NCI-H1092 treated with DMSO at 0.1 percent for 48 hours (cell line): ENCODE measurements at regions not wholly inside any gene's neighbourhood (a gene's known extent, or its start where the extent isn't known, plus 50 kb on each side); places are given as distances from the start of the nearest gene placed in this dataset.

Experiments used
- DNase-seq: peaks from one replicate; lab custom pipeline; 2025; lab: John Stamatoyannopoulos, UW

DNA sequence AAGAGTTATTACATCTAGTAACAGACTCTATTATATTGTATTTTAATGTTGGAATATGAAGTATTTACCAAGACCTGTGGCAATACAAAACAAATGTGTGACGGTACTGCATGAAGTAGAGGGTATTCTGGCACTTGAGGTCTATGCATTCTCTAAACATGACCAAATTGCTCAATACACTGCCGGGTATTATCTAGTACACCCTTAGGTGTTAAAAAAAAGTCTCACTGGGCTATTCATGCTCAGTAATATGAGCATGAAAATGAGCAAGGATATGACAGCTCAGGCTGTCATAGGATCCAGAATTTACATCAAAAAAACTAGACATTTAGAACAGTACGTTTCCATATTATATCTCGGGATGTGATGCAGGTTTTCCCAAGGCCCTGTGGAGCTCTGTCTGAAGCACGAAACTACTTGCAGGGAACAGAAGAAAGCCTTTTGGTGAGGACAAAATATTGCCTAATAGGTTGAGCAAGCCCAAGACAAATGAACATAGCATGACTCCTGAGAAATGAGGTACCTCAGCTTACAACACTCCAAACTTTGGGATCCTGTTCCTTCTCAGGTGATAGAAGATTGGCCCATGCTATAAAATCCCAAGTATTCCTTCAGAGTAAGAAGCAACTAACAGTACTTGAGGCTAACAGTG lies 74.1 kb upstream of the MAOA start:
- DNase-seq: no peak

DNA sequence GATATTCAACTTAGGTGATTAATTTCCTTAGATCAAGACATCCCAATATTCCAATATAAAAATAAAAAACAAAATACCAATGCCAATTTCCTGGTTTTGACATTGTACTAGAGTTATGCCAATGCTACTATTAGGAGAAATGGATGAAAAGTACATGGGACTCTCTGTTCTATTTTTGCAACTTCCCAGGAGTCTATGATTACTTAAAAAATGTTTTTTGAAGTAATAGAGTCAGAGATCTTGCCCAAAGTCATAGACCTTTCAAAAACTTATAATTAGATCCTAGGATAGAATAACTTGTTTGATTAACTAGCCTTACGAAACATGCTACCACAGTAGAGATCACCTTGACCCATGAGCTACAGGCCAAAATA lies 73.6 kb upstream of the MAOA start:
- no peak for DNase-seq

- no peak for DNase-seq
Measured at GRCh38 chrX:43585922-43586321, 70.2 kb upstream of the MAOA start.

DNA sequence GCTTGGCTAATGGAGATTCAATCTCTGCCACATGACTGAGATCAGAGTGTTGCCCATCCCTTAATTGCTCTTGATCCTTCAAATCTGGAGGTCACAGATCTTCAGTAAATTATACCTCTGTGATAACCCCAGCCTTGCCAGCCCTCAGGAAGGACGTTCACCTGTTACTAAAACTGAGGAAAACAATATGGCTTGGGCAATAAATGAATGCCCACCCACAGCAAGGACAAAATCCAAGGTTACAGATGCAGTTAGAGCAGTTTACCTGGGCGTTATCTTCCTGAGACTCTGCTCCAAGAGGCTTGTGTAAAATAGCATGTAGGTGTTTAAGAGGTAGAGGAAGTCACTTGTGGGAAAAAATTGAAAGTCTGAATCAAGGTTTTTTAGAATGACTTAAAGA lies 69.3 kb upstream of the MAOA start:
- no peak for DNase-seq

DNA sequence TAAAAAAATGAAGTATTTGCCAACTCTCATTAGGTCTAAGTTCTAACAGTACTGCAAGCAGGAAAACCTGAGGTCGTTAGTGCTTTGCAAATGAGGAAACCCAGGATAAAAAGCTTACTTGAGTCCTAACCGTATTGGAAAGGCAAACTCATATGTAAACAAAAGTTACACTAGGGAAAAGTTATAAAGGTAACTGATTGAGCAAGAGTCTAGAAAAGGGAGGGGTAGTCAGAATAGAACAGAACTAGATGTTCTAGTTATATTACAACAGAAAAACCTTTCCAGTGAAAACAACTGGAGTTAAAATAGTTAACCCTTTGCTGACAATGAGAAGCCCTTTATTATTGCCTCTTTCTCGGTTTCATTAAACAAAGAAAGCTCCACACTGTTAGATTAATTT lies 66.4 kb upstream of the MAOA start:
- DNase-seq: no peak

DNA sequence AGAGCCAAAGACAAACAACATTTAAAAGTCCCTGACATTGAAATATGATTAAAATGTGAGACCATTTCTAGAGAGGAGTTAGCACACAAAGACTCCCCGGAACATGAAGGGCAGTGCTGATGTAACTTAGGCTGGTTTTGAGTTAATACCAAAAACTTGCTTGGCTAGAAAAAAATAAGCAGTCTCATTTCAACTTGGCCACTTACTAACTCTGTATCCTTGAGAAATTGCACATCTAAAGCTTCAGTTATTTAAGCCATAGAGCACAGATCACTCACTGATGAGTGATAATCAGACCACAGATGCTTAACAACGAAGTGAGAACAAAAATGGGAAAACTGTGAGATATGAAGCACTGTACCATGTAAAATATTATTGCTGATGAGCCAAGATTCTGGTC lies 65.9 kb upstream of the MAOA start:
- DNase-seq: no peak

- no peak for DNase-seq
Measured at GRCh38 chrX:43592597-43592996, 63.5 kb upstream of the MAOA start.

- DNase-seq: no peak
Measured at GRCh38 chrX:43595931-43596330, 60.2 kb upstream of the MAOA start.

GRCh38 chrX:43604753-43605152 lies 51.3 kb upstream of the MAOA start:
- DNase-seq: no peak

GRCh38 chrX:43605351-43605750 lies 50.7 kb upstream of the MAOA start:
- no peak for DNase-seq
